ENCODE measurements at regions not wholly inside any gene's neighbourhood (a gene's known extent, or its start where the extent isn't known, plus 50 kb on each side); places are given as distances from the start of the nearest gene placed in this dataset.

DNA sequence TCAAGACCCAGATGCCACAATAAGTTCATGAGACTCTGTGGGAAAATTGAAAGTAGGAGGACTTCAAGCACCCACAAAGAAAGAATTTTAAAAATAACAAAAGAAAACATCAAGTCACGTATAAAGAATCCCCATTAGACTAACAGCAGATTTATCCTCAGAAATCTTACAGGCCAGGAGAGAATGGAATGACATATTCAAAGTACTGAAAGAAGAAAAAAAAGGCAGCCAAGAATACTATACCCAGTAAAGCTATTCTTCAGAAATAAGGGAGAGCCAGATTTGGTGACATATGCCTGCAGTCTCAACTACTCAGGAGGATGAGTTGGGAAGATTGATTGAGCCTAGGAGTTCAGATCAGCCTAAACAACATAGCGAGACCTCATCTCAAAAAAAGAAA lies 84.3 kb upstream of the CD53 start:
- Histone ChIP-seq H3K36me3 (ENCODE audit: control insufficient read depth, insufficient read depth, low read length) (no peaks in the 10 kb centered on the region), H3K79me2 (no peaks in the 10 kb centered on the region), H3K9ac (no peak overlapping the region), H2AFZ (no peak overlapping the region), H3K27me3 (ENCODE audit: control insufficient read depth, insufficient read depth, low read length) (no peaks in the 10 kb centered on the region), H3K27ac (no peak overlapping the region), H3K4me2 (ENCODE audit: low read length) (no peak overlapping the region), H3K4me1 (no peaks in the 10 kb centered on the region), H3K4me3 (ENCODE audit: low read depth, low read length) (no peak overlapping the region), H3K9me3 (ENCODE audit: control insufficient read depth, low read length) (no peaks in the 10 kb centered on the region)
- no peak for TF ChIP-seq CTCF (IDR thresholded peaks at IDR 0.05)

- H3K27me3 ChIP-seq (ENCODE audit: control insufficient read depth, insufficient read depth, low read length): no peaks in the 10 kb centered on the region
- H3K9ac ChIP-seq: no peak overlapping the region
- H3K36me3 ChIP-seq (ENCODE audit: control insufficient read depth, insufficient read depth, low read length): no peaks in the 10 kb centered on the region
- H3K27ac ChIP-seq: no peak overlapping the region
- no peak overlapping the region for H2AFZ ChIP-seq
- TF ChIP-seq CTCF (IDR thresholded peaks at IDR 0.05): no peak
- H3K4me2 ChIP-seq (ENCODE audit: low read length): no peak overlapping the region
- no peak overlapping the region for H3K4me3 ChIP-seq (ENCODE audit: low read depth, low read length)
- H3K4me1 ChIP-seq: no peaks in the 10 kb centered on the region
- no peaks in the 10 kb centered on the region for H3K79me2 ChIP-seq
- H3K9me3 ChIP-seq (ENCODE audit: control insufficient read depth, low read length): no peaks in the 10 kb centered on the region
These were observed 85.4 kb upstream of the CD53 start for GRCh38 chr1:110787328-110788071.

DNA sequence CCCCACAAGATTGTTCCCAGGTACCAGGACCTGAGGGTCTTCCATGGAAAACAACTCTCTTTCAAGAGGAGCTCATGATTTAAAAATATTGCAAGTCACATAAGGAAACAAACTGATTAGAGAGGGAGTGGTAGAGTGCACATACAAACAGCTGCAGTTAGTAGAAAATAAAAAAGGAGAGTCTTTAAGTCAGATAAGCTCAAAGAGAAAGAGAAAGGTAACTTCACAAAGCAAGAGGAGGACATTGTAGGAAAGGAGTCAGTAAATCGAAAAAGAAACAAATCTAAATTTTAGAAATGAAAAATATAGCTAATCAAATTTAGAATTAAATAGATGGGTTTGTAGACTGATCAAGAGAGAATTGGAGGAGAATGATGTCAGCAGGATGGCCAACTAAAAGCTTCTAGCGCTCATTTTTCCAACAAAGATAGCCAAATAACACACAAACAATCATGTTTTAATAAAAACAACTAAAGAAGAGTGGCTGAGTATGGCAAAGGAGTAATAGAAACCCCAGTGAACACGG lies 86.1 kb upstream of the CD53 start:
- Histone ChIP-seq H3K9me3 (ENCODE audit: control insufficient read depth, low read length) (no peaks in the 10 kb centered on the region), H3K4me1 (no peaks in the 10 kb centered on the region), H3K9ac (no peak overlapping the region), H2AFZ (no peak overlapping the region), H3K27ac (no peak overlapping the region), H3K36me3 (ENCODE audit: control insufficient read depth, insufficient read depth, low read length) (no peaks in the 10 kb centered on the region), H3K27me3 (ENCODE audit: control insufficient read depth, insufficient read depth, low read length) (no peaks in the 10 kb centered on the region), H3K4me3 (ENCODE audit: low read depth, low read length) (no peak overlapping the region), H3K79me2 (no peaks in the 10 kb centered on the region), H3K4me2 (ENCODE audit: low read length) (no peak overlapping the region)
- no peak for TF ChIP-seq CTCF (IDR thresholded peaks at IDR 0.05)

DNA sequence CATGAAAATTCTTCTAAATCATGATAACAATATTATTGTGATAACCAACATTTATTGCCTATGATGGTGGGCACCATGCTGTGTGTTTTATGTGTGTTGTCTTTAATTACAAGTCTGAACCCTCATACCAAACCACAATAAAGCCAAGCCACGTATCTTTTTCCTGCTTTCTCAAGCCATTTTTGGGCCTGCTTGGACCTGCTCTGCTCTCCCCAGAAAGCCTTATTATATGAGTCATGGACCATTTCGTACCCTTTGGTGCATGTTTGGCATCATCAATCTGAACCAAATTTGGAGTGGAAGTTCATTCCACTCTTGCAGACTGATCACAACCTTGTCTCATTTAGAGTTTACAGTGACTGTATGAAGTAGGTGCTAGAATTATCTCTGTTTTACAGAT lies 87.3 kb upstream of the CD53 start:
- Histone ChIP-seq H3K9ac (no peak overlapping the region), H3K27ac (no peak overlapping the region), H3K27me3 (ENCODE audit: control insufficient read depth, insufficient read depth, low read length) (no peaks in the 10 kb centered on the region), H3K4me3 (ENCODE audit: low read depth, low read length) (no peak overlapping the region), H3K4me2 (ENCODE audit: low read length) (no peak overlapping the region), H2AFZ (no peak overlapping the region), H3K9me3 (ENCODE audit: control insufficient read depth, low read length) (no peaks in the 10 kb centered on the region), H3K4me1 (no peaks in the 10 kb centered on the region), H3K36me3 (ENCODE audit: control insufficient read depth, insufficient read depth, low read length) (no peaks in the 10 kb centered on the region), H3K79me2 (no peaks in the 10 kb centered on the region)
- TF ChIP-seq CTCF (IDR thresholded peaks at IDR 0.05): no peak

GRCh38 chr1:110785055-110785454 lies 87.9 kb upstream of the CD53 start:
- no peak overlapping the region for H3K4me3 ChIP-seq (ENCODE audit: low read depth, low read length)
- H2AFZ ChIP-seq: no peak overlapping the region
- no peaks in the 10 kb centered on the region for H3K79me2 ChIP-seq
- H3K27me3 ChIP-seq (ENCODE audit: control insufficient read depth, insufficient read depth, low read length): no peaks in the 10 kb centered on the region
- H3K9ac ChIP-seq: no peak overlapping the region
- no peaks in the 10 kb centered on the region for H3K9me3 ChIP-seq (ENCODE audit: control insufficient read depth, low read length)
- no peaks in the 10 kb centered on the region for H3K4me1 ChIP-seq
- H3K36me3 ChIP-seq (ENCODE audit: control insufficient read depth, insufficient read depth, low read length): no peaks in the 10 kb centered on the region
- no peak overlapping the region for H3K4me2 ChIP-seq (ENCODE audit: low read length)
- no peak for TF ChIP-seq CTCF (IDR thresholded peaks at IDR 0.05)
- no peak overlapping the region for H3K27ac ChIP-seq
